WTC11 (cell line): ENCODE measurements at regions not wholly inside any gene's neighbourhood (a gene's known extent, or its start where the extent isn't known, plus 50 kb on each side); places are given as distances from the start of the nearest gene placed in this dataset.

Experiments
- ARID4B ChIP-seq: sonication (generic); formaldehyde crosslinking; IDR thresholded peaks from 2 replicates; pipeline ENCODE4 v1.8.0; 2023; ENCODE audit warnings: missing genetic modification reagents, mild to moderate bottlenecking, borderline replicate concordance
- ATF3 ChIP-seq: sonication (generic); formaldehyde crosslinking; conservative IDR thresholded peaks from 2 replicates; pipeline ENCODE4 v1.8.1; 2022; ENCODE audit warnings: mild to moderate bottlenecking, missing genetic modification reagents
- CREM ChIP-seq: sonication (generic); formaldehyde crosslinking; IDR thresholded peaks from 2 replicates; pipeline ENCODE4 v1.8.1; 2022; ENCODE audit warnings: mild to moderate bottlenecking, missing genetic modification reagents, moderate library complexity
- CTCF ChIP-seq: fragments of 200-600 bp; IDR thresholded peaks from 2 replicates; pipeline ENCODE4 v1.8.0; 2022; ENCODE audit warnings: antibody characterized with exemption
- E2F5 ChIP-seq: sonication (generic); formaldehyde crosslinking; IDR thresholded peaks from 2 replicates; pipeline ENCODE4 v1.8.1; 2022; ENCODE audit warnings: mild to moderate bottlenecking, moderate library complexity, missing genetic modification reagents
- ESRRA ChIP-seq: sonication (generic); formaldehyde crosslinking; IDR thresholded peaks from 2 replicates; pipeline ENCODE4 v1.8.1; 2022; ENCODE audit warnings: mild to moderate bottlenecking, missing genetic modification reagents, borderline replicate concordance
- HMGA2 ChIP-seq: fragments of 250-450 bp; sonication (Bioruptor Pico); IDR thresholded peaks from 2 replicates; pipeline ENCODE4 v1.4.0; 2021; ENCODE audit warnings: mild to moderate bottlenecking, moderate library complexity
- HMGXB4 ChIP-seq: sonication (generic); formaldehyde crosslinking; IDR thresholded peaks from 2 replicates; pipeline ENCODE4 v1.8.1; 2023; ENCODE audit warnings: mild to moderate bottlenecking, moderate library complexity, missing genetic modification reagents
- JUN ChIP-seq: sonication (generic); formaldehyde crosslinking; IDR thresholded peaks from 2 replicates; pipeline ENCODE4 v1.8.0; 2023; ENCODE audit warnings: mild to moderate bottlenecking, missing genetic modification reagents
- NFYB ChIP-seq: sonication (generic); formaldehyde crosslinking; conservative IDR thresholded peaks from 2 replicates; pipeline ENCODE4 v1.8.0; 2022; ENCODE audit warnings: low read depth, missing genetic modification reagents
- RELA ChIP-seq: sonication (generic); formaldehyde crosslinking; IDR thresholded peaks from 2 replicates; pipeline ENCODE4 v1.8.1; 2022; ENCODE audit warnings: missing genetic modification reagents, mild to moderate bottlenecking, borderline replicate concordance
- SP1 ChIP-seq: sonication (generic); formaldehyde crosslinking; conservative IDR thresholded peaks from 2 replicates; pipeline ENCODE4 v1.8.1; 2022; ENCODE audit warnings: missing genetic modification reagents
- ZNF121 ChIP-seq: sonication (generic); formaldehyde crosslinking; IDR thresholded peaks from 2 replicates; pipeline ENCODE4 v1.8.0; 2023; ENCODE audit warnings: missing genetic modification reagents
- ZNF317 ChIP-seq: sonication (generic); formaldehyde crosslinking; IDR thresholded peaks from 2 replicates; pipeline ENCODE4 v1.8.1; 2023; ENCODE audit warnings: low read depth, mild to moderate bottlenecking, moderate library complexity, missing genetic modification reagents, borderline replicate concordance

- no peak for TF ChIP-seq ATF3 (CRISPR knock-in tag)
- no peak for TF ChIP-seq E2F5 (CRISPR knock-in tag)
- no peak for TF ChIP-seq HMGA2
- TF ChIP-seq RELA (CRISPR knock-in tag), result no peak
- no peak for TF ChIP-seq CTCF
- no peak for TF ChIP-seq ARID4B
- TF ChIP-seq ESRRA, result no peak
- no peak for TF ChIP-seq NFYB (CRISPR knock-in tag)
- no peak for TF ChIP-seq ZNF317
- TF ChIP-seq ZNF121, result no peak
- TF ChIP-seq JUN (CRISPR knock-in tag), result no peak
- no peak for TF ChIP-seq CREM (CRISPR knock-in tag)
- TF ChIP-seq HMGXB4 (CRISPR knock-in tag), result no peak
- no peak for TF ChIP-seq SP1 (CRISPR knock-in tag)
These were observed 67.6 kb upstream of the TSPAN2 start for GRCh38 chr1:115156826-115157468.
